AG08396 (cell line): ENCODE measurements at regions not wholly inside any gene's neighbourhood (a gene's known extent, or its start where the extent isn't known, plus 50 kb on each side); places are given as distances from the start of the nearest gene placed in this dataset.
A peak's percentile ranks its signal among the peaks of the same experiment; 100 is the strongest.

Experiments
- DNase-seq: peaks from one replicate; pipeline ENCODE4 v3.0.0; 2012; ENCODE audit warnings: low spot score, mixed read lengths

GRCh38 chr9:18349530-18349929 lies 124.4 kb upstream of the ADAMTSL1 start:
- DNase-seq, result no peak

- no peak for DNase-seq
Observed at GRCh38 chr9:18350036-18350435, 123.9 kb upstream of the ADAMTSL1 start.

DNA sequence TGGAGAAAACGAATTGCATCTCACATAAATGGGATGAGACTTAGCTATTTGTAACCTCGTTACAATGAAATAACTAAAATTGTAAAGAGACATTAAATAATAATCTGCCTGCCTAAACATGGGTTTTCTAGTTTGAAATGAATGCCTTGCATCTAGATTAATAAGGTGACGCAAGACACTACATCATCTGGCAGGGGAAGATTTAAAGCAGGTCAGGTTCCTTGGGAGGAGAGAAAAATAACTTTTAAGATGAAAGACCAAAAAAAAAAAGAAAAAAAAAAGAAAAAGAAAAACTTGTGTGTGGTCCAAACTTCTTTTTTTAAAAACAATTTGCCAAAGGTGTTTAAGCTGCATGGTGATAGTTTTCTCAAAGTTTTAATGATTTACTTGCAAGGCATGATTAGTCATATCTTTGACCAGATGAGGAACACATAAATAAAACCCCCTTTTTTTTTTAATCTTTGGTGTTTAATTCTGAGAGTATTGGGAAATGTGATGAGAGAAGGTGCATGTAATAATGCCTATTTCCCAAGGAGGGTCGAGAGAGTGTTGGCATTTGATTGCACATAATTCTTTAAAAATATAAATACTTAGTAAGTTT lies 122.9 kb upstream of the ADAMTSL1 start:
- no peak for DNase-seq

DNA sequence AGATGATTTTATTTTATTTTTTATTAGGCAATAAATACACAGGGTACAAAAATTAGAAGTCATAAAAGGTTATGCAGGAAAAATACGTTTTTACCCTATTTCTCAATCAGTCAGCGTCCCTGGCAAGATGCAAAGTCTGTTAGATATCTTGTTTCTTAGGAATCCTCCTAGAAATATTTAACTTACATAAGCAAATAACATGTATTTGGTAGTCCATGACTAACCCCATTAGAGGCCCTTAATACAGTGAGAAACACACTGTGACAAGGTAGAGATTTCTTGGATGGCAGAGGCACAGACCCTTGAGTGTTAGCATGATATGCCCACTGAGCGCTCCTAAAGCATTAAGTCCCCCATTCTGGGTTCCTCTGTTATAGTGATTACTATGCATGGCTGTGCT lies 121.2 kb upstream of the ADAMTSL1 start:
- no peak for DNase-seq

- DNase-seq, result no peak
Observed at GRCh38 chr9:18353473-18353872, 120.5 kb upstream of the ADAMTSL1 start.

GRCh38 chr9:18357321-18357720 lies 116.6 kb upstream of the ADAMTSL1 start:
- no peak for DNase-seq

- no peak for DNase-seq
Observed at GRCh38 chr9:18358325-18358724, 115.6 kb upstream of the ADAMTSL1 start.

- DNase-seq, result peak; percentile 39
Observed at GRCh38 chr9:18359335-18359734, 114.6 kb upstream of the ADAMTSL1 start.

GRCh38 chr9:18360005-18360404 lies 113.9 kb upstream of the ADAMTSL1 start:
- no peak for DNase-seq

GRCh38 chr9:18361646-18362045 lies 112.3 kb upstream of the ADAMTSL1 start:
- DNase-seq, result no peak

GRCh38 chr9:18362166-18362565 lies 111.8 kb upstream of the ADAMTSL1 start:
- DNase-seq, result no peak

GRCh38 chr9:18362901-18363685 lies 110.9 kb upstream of the ADAMTSL1 start:
- DNase-seq, result no peak

GRCh38 chr9:18365651-18366050 lies 108.3 kb upstream of the ADAMTSL1 start:
- DNase-seq, result no peak

DNA sequence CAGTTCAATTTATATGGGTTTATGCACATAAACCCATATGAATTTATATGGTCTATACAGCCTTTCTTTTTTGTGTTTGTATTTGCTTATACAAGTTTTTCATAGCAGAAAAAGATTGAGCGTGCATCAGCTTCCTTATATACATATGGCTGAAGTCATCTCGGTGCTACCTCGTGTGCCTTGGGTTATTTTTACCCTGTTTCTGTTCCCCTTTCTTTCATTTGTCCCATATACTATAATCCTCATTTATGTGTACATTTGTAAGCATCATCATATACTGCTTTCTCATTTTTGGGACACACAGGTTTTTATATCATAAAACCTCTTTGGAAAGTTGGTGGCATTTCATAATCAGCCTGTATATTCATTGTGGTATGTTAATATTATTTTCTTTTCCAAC lies 107.8 kb upstream of the ADAMTSL1 start:
- DNase-seq, result no peak

- no peak for DNase-seq
Observed at GRCh38 chr9:18368206-18368605, 105.7 kb upstream of the ADAMTSL1 start.

DNA sequence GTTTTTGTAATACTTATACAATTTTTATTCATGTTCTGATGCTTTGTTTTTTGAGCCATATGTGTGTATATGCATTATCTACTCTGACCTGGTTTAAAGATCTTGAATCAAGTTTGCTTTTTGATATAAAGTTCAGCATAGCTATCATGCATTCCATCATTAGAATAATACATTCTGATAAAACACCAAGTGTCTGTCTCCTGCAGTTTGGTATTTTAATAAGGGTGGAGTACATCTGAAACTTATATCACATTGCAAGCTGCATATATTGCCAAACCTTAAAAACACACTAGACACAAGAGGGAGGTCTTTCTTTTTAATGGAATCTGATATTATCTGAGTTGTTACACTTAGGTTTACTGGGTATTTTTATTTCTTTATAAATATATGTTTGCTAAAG lies 102.8 kb upstream of the ADAMTSL1 start:
- no peak for DNase-seq

DNA sequence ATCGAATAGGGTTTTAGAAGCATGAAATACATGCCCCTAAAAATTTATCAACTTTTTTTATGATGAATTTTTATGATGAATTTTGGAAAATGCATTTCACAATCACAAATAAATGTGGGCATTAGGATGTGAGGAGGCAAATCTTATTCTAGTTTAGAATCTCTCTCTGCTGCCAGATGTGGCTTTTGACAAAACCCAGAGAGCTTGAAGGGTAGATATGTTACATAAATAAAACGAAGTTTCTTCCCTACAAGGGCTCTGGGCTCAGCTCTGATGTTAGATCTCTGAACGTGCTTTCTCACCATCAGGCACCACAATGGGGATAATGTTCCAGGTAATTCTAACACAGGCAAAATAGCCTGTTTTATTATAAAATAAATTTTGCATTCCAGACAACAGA lies 102.3 kb upstream of the ADAMTSL1 start:
- no peak for DNase-seq

- no peak for DNase-seq
Observed at GRCh38 chr9:18379073-18379811, 94.7 kb upstream of the ADAMTSL1 start.

GRCh38 chr9:18382243-18382642 lies 91.7 kb upstream of the ADAMTSL1 start:
- DNase-seq, result no peak

DNA sequence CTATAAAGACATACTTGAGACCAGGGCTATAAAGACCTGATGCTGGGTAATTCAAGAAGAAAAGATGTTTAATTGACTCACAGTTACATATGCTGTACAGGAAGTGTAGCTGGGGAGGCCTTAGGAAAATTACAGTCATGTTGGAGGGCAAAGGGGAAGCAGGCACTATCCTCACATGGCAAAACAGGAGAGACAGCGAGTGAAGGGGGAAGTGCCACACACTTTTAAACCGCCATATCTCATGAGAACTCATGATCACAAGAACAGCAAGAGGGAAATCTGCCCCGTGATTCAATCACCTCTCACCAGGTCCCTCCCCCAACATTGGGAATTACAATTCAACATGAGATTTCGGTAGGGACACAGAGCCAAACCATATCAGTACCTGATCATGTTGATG lies 89.9 kb upstream of the ADAMTSL1 start:
- no peak for DNase-seq

GRCh38 chr9:18385696-18386490 lies 88.1 kb upstream of the ADAMTSL1 start:
- DNase-seq, result no peak

- DNase-seq, result peak; percentile 46
Observed at GRCh38 chr9:18390393-18390792, 83.6 kb upstream of the ADAMTSL1 start.
